ENCODE measurements at regions not wholly inside any gene's neighbourhood (a gene's known extent, or its start where the extent isn't known, plus 50 kb on each side); places are given as distances from the start of the nearest gene placed in this dataset.
A peak's percentile ranks its signal among the peaks of the same experiment; 100 is the strongest.
"Not testable (repeated sequence)": the region's sequence is repeated elsewhere in the genome, so short reads cannot be mapped to it uniquely, and the experiment has no call there.

DNA sequence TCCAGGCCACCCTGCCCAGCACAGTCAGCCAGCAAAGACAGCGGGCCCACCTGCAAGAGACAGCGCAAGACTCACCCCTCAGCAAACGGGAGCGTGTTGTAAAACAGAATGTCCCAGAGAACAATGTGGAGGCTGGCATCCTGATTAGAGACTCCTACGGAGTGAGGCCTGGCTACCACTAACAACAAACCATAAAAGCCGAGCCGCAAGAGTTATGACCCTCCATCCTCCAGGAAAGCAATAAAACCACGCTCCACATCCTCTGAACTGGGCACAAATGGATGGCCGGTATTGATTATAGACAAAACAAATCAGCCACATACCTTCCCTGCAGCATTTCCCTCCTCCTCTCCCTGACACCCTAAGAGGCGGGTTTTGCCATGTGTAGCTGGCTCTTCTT lies 75.8 kb upstream of the LIPC start:
- H3K9ac ChIP-seq (ENCODE audit: low read length), result no peak overlapping the region
- H3K9me3 ChIP-seq (ENCODE audit: low read length), result no peaks in the 10 kb centered on the region
- peaks cover 6% of the 10 kb centered on the region for H3K4me1 ChIP-seq (ENCODE audit: insufficient read depth, low read length)
- no peak overlapping the region for H3K4me3 ChIP-seq (ENCODE audit: low read depth in 1 of 2, low read length in 2 of 2)
- H3K27me3 ChIP-seq (ENCODE audit: control insufficient read depth in 1 of 2, insufficient read depth in 2 of 2, low read length in 2 of 2), result no peaks in the 10 kb centered on the region
- no peaks in the 10 kb centered on the region for H3K36me3 ChIP-seq (ENCODE audit: insufficient read depth, low read length)
- no peak overlapping the region for H3K27ac ChIP-seq (ENCODE audit: low read depth, low read length)

DNA sequence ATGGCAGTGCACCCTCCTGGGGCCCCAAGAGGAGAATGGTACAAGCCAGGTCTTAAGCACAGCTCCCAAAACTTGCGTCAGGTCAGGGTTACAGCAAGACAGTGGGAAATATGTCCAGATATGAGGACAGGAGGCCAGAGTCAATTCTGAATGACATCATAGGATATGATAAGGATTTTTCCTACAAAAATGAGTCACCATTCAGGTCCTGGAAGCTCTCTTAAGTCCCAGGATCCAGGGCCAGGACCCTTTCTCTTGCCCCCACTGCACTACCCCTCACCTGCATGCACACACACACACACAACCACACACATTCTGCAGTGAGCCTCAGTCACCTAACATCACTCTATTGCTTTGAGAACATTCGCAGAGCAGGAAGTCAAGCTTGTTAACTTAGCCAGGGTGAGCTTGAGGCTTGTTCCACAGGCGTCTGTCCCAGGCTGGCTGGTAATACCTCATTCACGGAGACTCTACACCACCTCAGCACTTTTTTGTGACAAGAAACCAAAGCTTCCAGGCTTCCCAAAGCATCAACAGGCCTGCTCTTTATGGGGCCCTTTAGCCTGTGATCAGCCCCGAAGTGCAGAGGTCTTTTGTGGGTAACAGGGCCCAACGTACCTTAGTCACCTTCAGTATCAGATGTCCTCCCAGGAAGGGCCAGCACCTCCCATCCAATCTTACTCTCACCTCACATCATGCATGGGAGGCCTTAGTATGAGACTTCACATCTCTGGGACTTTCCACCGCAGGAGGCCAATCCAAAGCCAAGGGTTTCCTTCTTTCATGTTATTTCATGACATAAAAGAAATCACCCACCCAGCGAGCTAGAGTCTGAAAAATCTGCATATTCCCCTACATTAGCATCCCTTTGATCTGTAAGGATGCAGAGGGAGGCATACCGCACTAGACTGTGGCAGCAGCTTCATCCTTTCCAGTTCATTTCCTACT lies 74.0 kb upstream of the LIPC start:
- Histone ChIP-seq H3K4me3 (ENCODE audit: low read depth in 1 of 2, low read length in 2 of 2) (no peak overlapping the region), H3K27me3 (ENCODE audit: control insufficient read depth in 1 of 2, insufficient read depth in 2 of 2, low read length in 2 of 2) (no peaks in the 10 kb centered on the region), H3K27ac (ENCODE audit: low read depth, low read length) (no peak overlapping the region), H3K4me1 (ENCODE audit: insufficient read depth, low read length) (peaks cover 24% of the 10 kb centered on the region), H3K9me3 (ENCODE audit: low read length) (no peaks in the 10 kb centered on the region), H3K9ac (ENCODE audit: low read length) (no peak overlapping the region), H3K36me3 (ENCODE audit: insufficient read depth, low read length) (no peaks in the 10 kb centered on the region)

DNA sequence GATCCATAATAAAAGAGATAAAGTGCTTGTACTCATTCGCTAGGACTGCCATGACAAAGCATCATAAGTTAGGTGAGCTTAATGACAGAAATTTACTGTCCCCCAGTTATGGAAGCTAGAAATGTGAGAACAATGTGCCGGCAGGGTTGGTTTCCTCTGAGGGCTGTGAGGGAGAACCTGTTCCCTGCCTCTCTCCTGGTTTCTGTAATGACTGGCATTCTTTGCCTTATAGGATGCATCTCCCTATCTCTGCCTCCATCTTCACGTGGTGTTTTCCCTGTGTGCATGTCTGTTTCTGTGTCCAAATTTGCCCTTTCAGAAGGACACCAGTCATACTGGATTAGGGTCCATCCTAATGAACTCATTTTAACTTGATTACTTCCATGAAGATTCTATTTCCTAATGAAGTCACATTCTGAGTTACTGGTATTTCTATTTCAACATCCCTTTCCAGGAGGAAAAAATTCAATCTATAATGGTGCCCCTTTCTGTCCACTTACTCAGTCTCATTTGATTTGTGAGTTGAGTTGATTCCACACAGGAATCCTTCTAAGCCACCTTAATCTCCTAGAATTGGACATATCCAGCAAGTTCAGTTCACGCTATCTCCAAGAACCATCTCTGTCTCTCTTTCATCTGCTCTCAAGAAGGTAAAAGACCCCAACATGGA lies 71.2 kb upstream of the LIPC start:
- H3K9me3 ChIP-seq (ENCODE audit: low read length), result no peaks in the 10 kb centered on the region
- no peaks in the 10 kb centered on the region for H3K36me3 ChIP-seq (ENCODE audit: insufficient read depth, low read length)
- no peaks in the 10 kb centered on the region for H3K27me3 ChIP-seq (ENCODE audit: control insufficient read depth in 1 of 2, insufficient read depth in 2 of 2, low read length in 2 of 2)
- H3K27ac ChIP-seq (ENCODE audit: low read depth, low read length), result peak overlapping the region; percentile 30
- peaks cover 24% of the 10 kb centered on the region for H3K4me1 ChIP-seq (ENCODE audit: insufficient read depth, low read length)
- H3K9ac ChIP-seq (ENCODE audit: low read length), result no peak overlapping the region
- H3K4me3 ChIP-seq (ENCODE audit: low read depth in 1 of 2, low read length in 2 of 2), result no peak overlapping the region

DNA sequence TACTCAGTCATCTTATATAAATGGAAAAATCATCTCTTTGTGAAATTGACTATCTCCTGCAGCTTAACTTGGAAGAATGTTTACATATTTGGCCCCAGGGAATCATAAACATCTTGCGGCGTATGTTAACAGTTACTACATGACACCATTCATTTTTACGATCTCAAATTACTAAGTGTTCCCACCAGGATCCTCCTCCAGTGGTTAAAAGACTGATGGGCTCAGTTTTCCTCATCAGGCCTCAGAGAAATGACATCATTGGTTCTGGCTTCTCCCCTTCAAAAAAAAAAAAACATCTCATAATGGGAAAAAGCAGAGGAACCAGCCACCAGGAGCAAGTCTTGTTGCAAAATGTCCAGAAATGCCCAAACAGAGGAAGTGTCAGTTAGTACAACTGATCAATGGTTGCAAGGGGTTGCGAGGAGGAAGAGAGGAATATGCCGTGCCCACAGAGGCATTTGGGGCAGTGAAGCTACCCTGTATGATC lies 70.5 kb upstream of the LIPC start:
- peak overlapping the region; percentile 30 for H3K27ac ChIP-seq (ENCODE audit: low read depth, low read length)
- H3K36me3 ChIP-seq (ENCODE audit: insufficient read depth, low read length), result no peaks in the 10 kb centered on the region
- peaks cover 24% of the 10 kb centered on the region for H3K4me1 ChIP-seq (ENCODE audit: insufficient read depth, low read length)
- no peak overlapping the region for H3K9ac ChIP-seq (ENCODE audit: low read length)
- no peaks in the 10 kb centered on the region for H3K9me3 ChIP-seq (ENCODE audit: low read length)
- no peak overlapping the region for H3K4me3 ChIP-seq (ENCODE audit: low read depth in 1 of 2, low read length in 2 of 2)
- H3K27me3 ChIP-seq (ENCODE audit: control insufficient read depth in 1 of 2, insufficient read depth in 2 of 2, low read length in 2 of 2), result no peaks in the 10 kb centered on the region

DNA sequence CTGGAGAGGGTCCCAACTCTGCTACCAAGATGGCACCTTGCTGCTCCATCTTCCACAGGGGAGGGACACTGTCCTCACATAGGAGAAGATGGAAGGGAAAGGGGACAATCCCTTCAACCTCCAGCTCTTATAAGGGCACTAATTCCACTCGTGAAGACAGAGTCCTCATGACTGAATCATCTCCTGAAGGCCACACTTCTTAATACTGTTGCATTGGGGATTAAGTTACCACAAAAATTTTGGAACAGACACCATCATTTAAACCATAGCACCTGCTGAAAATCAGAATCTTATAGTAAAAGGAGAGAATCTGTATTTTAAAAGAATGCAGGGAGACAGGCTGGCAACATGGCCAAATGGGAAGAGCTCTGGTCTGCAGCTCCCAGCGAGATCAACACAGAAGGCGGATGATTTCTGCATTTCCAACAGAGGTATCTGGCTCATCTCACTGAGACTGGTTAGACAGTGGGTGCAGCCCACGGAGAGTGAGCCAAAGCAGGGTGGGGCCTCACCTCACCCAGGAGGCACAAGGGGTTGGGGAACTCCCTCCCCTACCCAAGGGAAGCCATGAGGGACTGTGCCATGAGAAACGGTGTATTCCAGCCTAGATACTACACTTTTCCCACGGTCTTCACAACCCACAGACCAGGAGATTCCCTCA lies 69.4 kb upstream of the LIPC start:
- no peak overlapping the region for H3K9ac ChIP-seq (ENCODE audit: low read length)
- H3K4me1 ChIP-seq (ENCODE audit: insufficient read depth, low read length), result peaks cover 24% of the 10 kb centered on the region
- no peaks in the 10 kb centered on the region for H3K27me3 ChIP-seq (ENCODE audit: control insufficient read depth in 1 of 2, insufficient read depth in 2 of 2, low read length in 2 of 2)
- H3K4me3 ChIP-seq (ENCODE audit: low read depth in 1 of 2, low read length in 2 of 2), result no peak overlapping the region
- no peak overlapping the region for H3K27ac ChIP-seq (ENCODE audit: low read depth, low read length)
- no peaks in the 10 kb centered on the region for H3K36me3 ChIP-seq (ENCODE audit: insufficient read depth, low read length)
- no peaks in the 10 kb centered on the region for H3K9me3 ChIP-seq (ENCODE audit: low read length)

DNA sequence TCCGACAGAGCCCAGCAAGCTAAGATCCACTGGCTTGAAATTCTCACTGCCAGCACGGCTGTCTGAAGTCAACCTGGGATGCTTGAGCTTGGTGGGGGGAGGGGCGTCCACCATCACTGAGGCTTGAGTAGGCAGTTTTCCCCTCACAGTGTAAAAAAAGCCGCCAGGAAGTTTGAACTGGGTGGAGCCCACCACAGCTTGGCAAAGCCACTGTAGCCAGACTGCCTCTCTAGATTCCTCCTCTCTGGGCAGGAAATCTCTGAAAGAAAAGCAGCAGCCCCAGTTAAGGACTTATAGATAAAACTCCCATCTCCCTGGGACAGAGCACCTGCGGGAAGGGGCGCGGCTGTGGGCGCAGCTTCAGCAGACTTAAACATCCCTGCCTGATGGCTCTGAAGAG lies 68.7 kb upstream of the LIPC start:
- not testable (repeated sequence) for H3K27me3 ChIP-seq (ENCODE audit: control insufficient read depth in 1 of 2, insufficient read depth in 2 of 2, low read length in 2 of 2); H3K9ac ChIP-seq (ENCODE audit: low read length); H3K4me3 ChIP-seq (ENCODE audit: low read depth in 1 of 2, low read length in 2 of 2); H3K9me3 ChIP-seq (ENCODE audit: low read length); H3K36me3 ChIP-seq (ENCODE audit: insufficient read depth, low read length); H3K27ac ChIP-seq (ENCODE audit: low read depth, low read length)
- peaks cover 24% of the 10 kb centered on the region for H3K4me1 ChIP-seq (ENCODE audit: insufficient read depth, low read length)

DNA sequence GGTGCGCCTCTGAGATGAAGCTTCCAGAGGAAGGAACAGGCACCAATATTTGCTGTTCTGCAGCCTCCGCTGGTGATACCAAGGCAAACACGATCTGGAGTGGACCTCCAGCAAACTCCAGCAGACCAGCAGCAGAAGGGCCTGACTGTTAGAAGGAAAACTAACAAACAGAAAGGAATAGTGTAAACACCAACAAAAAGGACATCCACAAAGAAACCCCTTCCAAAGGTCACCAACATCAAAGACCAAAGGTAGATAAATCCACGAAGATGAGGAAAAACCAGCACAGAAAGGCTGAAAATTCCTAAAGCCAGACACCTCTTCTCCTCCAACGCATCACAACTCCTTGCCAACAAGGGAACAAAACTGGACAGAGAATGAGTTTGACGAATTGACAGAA lies 68.1 kb upstream of the LIPC start:
- H3K4me1 ChIP-seq (ENCODE audit: insufficient read depth, low read length), result peaks cover 24% of the 10 kb centered on the region
- H3K9me3 ChIP-seq (ENCODE audit: low read length); H3K9ac ChIP-seq (ENCODE audit: low read length); H3K36me3 ChIP-seq (ENCODE audit: insufficient read depth, low read length); H3K27me3 ChIP-seq (ENCODE audit: control insufficient read depth in 1 of 2, insufficient read depth in 2 of 2, low read length in 2 of 2); H3K4me3 ChIP-seq (ENCODE audit: low read depth in 1 of 2, low read length in 2 of 2); H3K27ac ChIP-seq (ENCODE audit: low read depth, low read length): not testable (repeated sequence)

DNA sequence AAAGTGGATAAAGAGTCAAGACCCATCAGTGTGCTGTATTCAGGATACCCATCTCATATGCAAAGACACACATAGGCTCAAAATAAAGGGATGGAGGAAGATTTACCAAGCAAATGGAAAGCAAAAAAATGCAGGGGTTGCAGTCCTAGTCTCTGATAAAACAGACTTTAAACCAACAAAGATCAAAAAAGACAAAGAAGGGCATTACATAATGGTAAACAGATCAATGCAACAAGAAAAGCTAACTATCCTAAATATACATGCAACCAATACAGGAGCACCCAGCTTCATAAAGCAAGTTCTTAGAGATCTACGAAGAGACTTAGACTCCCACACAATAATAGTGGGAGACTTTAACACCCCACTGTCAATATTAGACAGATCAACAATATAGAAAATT lies 66.7 kb upstream of the LIPC start:
- peaks cover 24% of the 10 kb centered on the region for H3K4me1 ChIP-seq (ENCODE audit: insufficient read depth, low read length)
- H3K9ac ChIP-seq (ENCODE audit: low read length); H3K4me3 ChIP-seq (ENCODE audit: low read depth in 1 of 2, low read length in 2 of 2); H3K9me3 ChIP-seq (ENCODE audit: low read length); H3K27me3 ChIP-seq (ENCODE audit: control insufficient read depth in 1 of 2, insufficient read depth in 2 of 2, low read length in 2 of 2); H3K27ac ChIP-seq (ENCODE audit: low read depth, low read length); H3K36me3 ChIP-seq (ENCODE audit: insufficient read depth, low read length): not testable (repeated sequence)

DNA sequence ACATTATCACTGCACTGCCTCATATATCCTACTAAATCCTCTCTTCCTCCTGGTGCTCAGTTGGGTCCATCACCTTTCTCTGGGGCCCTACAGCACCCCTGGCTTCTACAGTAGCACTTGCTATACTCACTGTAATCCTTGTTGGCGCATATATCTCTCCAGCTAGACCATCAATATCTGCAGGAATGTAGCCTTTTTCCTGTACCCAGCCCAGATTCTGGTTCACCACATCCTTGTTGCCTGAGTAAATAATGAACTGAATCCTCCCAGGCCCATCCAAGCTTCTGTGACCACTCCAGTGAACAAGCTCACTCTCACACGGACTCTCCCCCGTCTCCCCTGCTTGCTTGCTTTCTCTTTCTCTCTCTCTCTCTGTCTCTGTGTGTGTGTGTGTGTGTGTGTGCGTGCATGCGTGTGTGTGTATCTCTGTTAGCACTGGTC lies 62.5 kb upstream of the LIPC start:
- H3K27me3 ChIP-seq (ENCODE audit: control insufficient read depth in 1 of 2, insufficient read depth in 2 of 2, low read length in 2 of 2), result no peaks in the 10 kb centered on the region
- H3K9me3 ChIP-seq (ENCODE audit: low read length), result no peaks in the 10 kb centered on the region
- H3K27ac ChIP-seq (ENCODE audit: low read depth, low read length), result no peak overlapping the region
- no peaks in the 10 kb centered on the region for H3K36me3 ChIP-seq (ENCODE audit: insufficient read depth, low read length)
- no peak overlapping the region for H3K9ac ChIP-seq (ENCODE audit: low read length)
- no peak overlapping the region for H3K4me3 ChIP-seq (ENCODE audit: low read depth in 1 of 2, low read length in 2 of 2)
- H3K4me1 ChIP-seq (ENCODE audit: insufficient read depth, low read length), result peaks cover 4% of the 10 kb centered on the region

DNA sequence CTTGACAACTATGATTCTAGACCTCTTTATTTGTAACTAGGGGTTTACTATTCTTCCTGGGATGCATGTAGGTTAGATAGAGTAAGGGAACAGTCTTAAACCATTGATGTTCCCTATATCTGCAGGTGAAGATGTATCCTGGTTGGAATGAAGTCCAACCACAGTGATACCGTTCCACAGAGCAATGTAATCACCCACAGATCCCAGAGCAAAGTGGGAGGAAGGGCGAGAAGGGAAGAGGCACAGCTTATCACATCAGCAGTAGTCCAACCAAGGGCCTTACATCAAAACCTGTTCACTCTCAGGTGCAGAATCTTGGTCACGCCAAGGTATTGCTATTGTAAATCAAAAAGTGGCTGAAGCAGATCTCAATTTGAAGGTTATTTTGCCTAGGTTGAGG lies 61.8 kb upstream of the LIPC start:
- Histone ChIP-seq H3K36me3 (ENCODE audit: insufficient read depth, low read length) (no peaks in the 10 kb centered on the region), H3K4me3 (ENCODE audit: low read depth in 1 of 2, low read length in 2 of 2) (no peak overlapping the region), H3K9me3 (ENCODE audit: low read length) (no peaks in the 10 kb centered on the region), H3K27ac (ENCODE audit: low read depth, low read length) (no peak overlapping the region), H3K4me1 (ENCODE audit: insufficient read depth, low read length) (peaks cover 5% of the 10 kb centered on the region), H3K27me3 (ENCODE audit: control insufficient read depth in 1 of 2, insufficient read depth in 2 of 2, low read length in 2 of 2) (no peaks in the 10 kb centered on the region), H3K9ac (ENCODE audit: low read length) (no peak overlapping the region)

DNA sequence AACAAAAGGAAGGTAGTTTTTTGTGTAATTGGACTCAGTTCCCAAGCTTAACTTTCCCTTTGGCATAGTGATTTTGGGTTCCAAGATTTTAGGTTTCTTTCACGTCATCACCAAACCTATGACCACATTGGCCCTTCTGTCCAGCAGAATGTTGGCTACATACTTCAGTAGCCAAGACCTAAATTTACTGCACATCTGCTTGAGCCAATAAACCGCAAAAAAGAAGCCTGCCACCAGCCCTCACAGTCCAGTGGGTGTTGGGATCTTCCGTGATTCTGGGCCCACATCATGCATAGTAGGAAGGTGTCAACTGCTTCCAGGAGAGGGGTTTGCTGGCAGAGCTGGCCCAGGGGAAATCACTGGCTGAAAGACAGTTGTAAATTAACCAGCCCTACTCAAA lies 57.6 kb upstream of the LIPC start:
- Histone ChIP-seq H3K27me3 (ENCODE audit: control insufficient read depth in 1 of 2, insufficient read depth in 2 of 2, low read length in 2 of 2) (no peaks in the 10 kb centered on the region), H3K9me3 (ENCODE audit: low read length) (peaks cover 7% of the 10 kb centered on the region), H3K9ac (ENCODE audit: low read length) (no peak overlapping the region), H3K36me3 (ENCODE audit: insufficient read depth, low read length) (no peaks in the 10 kb centered on the region), H3K4me1 (ENCODE audit: insufficient read depth, low read length) (peaks cover 5% of the 10 kb centered on the region), H3K4me3 (ENCODE audit: low read depth in 1 of 2, low read length in 2 of 2) (no peak overlapping the region), H3K27ac (ENCODE audit: low read depth, low read length) (no peak overlapping the region)
